ENCODE measurements at regions not wholly inside any gene's neighbourhood (a gene's known extent, or its start where the extent isn't known, plus 50 kb on each side); places are given as distances from the start of the nearest gene placed in this dataset.

DNA sequence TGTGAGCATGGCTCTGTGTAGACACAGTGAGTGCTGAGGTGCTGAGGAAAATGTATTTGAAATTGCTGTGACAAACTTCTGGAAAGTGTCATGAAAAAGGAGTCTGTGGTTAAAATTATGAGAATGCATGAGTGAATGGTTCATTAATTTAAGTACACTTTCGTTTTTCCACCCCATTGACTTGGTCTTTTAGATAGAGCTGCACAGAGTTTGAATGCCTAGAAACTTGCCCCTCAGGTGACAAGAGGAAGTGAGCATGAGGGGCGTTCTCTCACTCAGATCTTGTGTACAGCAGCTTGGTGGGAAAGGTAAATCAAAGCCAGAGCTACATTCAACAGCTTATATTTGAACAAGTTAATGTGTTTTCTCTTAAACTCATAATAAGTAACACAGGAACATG lies 296.8 kb downstream of the WDR72 start:
- no peak for DNase-seq

DNA sequence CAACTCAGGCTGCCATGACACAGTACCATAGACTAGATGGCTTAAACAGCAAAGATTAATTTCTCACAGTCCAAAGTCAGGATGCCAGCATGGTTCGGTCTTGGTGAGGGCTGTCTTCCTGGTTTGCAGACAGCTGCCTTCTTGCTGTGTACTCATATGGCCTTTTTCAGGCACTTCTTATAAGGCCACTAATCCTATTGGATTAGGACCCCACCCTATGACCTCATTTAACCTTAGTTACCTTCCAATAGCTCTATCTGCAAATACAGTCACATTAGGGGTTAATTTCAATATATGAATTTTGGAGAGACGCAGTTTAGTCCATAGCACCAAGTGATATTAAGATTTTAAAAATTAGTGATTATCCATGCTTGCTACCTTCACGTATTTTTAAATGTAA lies 297.8 kb downstream of the WDR72 start:
- DNase-seq: no peak

DNA sequence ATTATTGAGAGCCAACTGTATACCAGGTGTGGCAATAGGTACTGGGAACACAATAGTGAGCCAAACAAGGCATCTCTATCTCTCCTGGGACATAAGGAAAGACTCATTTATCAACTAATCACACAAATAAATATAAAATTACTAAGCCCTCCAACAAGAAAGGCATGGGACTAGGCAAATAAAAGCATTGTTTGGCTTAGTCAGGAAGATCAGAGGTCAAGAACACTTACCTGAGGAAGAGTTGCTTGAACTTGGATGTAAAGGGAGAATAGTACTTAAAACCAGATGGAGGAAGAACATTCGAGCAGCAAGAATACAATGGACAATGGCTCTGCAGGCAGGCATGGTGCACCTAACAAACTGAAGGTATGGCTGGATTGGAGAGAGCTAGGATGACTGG lies 300.7 kb downstream of the WDR72 start:
- no peak for DNase-seq

DNA sequence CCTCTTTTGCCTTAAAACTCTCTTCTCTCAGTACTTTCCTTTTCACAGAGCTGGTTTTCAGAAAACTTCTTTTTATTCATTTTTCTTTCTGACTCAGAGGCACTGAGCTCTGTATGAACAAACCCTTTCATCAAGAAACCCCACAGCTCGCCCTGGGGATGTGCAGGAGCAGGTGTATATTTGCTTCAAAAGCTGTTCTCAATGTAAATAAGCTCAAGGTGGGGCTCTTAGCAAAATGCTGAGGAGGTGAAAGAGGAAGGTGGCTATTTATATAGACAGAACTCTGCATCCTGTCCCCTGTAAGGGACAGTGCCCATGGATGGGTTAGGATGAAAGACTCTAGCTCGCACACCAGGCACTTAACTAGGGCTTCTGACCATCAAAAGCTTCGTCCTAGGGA lies 302.0 kb downstream of the WDR72 start:
- no peak for DNase-seq

DNA sequence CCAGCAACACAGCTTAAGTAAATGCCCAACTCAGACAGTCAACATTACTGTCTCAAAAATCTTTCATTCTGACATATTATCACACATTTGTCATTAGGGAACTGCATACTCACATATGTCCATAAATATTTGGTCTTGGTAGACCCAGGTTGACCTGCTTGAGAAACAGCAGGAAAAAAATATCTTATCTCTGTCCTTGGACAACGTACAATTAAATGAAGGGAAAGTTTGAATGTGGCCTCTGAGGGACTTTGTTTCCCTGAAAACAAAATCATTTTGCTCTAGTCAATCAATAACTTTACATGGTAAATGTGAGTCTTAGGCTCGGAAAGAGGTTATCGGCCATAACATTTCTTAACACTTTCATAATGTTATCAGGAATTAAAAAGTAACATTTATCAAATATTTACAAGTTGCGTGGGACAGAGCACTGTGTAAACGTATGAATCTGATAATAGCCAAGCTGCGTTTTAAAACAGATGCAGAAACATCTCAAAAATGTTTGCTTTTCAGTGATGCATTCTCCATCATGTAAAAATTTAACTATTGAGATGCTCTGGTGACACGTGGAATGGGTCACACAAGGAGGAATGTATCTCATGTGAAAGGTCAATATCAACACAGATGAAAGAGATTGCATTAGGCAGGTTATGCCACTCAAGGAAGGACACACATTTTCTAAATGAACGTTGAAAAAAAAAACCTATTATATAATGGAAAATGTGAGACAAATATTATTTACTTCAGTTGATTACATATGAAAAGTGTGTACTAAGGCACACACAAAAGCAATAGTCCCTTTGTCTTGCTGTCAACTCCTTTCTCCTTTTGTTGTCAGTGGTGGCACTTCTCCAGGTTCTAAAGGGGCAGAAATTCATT lies 304.4 kb downstream of the WDR72 start:
- DNase-seq: no peak

DNA sequence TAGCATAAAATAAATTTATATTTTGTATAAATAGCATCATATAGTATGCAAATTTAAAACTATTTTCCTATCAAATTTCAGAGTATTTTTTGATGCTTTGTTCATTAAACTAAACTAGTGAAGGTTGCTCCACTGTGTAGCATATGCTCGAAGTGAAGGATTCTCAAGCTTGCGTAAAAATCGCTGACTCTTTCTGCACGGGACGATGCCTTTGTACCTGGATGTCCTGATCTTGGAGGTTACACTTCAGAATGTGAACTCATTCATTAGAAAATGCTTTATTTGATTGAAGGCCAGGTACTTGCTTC lies 305.0 kb downstream of the WDR72 start:
- no peak for DNase-seq

DNA sequence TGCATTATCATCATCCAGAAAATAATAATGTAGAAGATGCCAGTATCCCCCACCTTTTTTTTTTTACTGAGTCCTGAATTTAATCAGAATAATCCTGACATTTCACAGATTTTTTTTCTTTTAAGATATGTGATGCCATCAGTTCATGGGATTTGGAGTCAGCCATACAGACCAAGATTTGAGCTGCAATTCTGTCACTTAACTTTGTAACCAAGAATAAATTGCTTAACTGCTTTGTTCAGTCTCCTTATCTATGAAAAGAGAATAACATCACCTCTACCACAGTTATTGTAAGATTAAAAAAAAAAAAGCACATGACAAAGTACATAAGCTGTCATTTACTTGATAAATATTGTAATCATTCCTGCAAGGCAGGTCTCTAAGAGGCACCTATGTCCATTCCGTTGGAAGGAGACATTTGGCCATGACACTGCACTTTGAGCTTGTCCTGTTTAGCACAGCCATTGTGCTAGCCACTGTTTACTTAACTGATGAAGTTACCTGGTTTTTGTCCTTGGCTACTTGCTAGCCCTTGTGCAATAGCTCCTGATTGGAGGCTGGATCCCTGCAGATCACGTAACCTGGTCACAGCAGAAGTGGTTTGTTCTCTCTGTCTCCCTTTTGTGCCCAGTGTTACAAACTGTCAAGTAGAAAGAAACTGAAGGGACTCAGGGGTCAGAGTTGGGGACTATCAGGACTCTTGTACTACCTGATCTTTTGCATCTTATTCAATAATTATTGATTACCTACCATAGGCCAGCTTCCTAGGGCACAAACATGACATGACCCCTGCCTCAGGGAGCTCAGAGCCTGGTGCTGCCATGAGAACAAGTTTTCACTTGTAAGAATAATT lies 306.0 kb downstream of the WDR72 start:
- no peak for DNase-seq

DNA sequence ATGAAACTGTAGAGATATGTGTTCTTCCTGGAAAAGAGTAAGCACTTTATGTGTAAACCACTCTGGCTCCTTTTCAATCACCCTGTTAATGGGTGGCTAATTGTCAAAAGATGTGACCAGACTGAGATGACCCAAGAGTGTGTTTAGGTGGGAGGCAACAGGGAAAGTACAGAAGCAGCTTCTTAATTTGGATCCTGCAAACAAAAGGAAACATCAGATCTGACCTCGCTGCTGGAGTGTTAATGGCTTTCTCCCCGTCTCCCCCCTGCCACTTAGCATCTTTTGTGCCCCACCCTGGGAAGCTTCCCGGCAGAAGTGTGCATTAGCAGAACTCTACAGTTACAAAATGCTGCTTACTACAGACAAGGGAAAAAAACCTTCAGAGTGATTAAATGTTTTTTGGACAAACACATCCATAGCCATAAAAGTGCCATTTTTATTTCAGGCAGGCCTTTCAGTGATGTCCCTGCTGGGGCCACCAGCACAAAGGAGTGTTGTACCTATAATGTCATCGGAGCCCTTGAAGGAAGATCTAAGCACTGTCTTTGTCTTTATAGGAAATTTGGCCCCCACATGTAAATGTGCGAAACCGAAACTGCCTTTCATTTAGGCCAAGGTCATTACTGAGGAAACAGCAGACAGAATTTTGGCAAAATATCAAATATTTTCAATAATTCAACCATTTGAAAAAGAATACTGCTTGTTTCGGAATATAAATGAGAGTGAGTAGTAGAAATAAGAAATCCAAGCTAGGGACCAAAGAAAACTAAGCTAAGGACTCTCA lies 311.0 kb downstream of the WDR72 start:
- no peak for DNase-seq

DNA sequence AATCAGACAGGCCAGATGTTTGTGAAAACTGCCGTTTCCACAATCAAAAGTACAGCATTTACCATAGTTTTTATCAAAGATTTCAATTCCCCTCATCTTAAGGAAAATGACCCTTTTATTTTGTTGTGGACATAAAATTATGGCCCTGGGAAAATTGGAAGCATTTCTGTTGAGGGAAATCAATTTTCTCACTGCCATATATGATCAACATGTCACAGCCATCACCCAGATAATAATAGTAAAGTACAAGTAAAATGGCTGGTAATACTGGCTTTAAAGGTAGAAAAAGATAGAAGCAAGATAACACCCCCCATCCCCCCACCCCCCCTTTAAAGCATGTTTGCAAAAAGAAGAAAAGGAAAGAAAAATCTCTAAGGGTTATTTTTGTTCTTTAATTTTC lies 311.7 kb downstream of the WDR72 start:
- no peak for DNase-seq

DNA sequence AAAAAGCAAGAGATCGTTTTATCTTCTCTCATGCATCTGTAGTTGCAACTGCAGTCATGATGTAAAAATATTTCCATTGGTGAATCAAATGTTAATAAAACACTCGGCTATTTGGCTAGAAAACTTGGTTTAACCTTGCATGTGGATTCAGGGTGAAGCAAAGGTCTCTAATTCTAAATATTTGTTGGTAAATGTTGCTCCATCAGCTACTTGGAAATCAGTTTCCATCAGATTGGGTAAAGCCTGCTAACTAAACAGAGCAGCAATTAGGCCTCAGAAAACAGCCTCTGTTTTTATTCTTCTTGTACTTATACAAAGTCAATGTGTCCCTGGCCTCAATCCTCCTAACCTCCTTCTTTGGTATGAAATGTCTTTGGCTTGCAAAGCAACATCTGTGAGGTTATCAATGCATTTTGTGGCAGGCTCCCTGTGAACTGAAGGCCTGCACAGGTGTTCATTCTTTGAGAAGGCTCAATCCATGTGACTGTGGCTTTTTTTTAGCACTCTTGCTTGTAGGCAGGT lies 312.3 kb downstream of the WDR72 start:
- no peak for DNase-seq

DNA sequence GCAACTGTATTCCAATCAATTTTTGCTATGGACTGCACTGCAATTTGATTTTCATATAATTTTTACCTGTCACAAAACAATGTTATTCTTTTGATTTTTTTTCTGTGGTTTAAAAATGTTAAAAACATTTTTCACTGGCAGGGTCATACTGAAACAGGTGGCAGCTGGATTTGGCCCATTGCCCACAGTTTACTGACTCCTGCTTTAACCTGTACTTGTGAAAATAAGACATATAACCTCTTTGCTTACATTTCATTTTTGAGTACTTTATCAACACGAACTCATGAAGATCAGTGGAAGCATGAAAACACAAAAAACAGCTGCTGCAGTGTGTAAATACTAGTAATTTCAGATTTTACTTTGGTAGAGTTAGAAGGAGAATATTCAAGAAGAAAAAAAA lies 313.1 kb downstream of the WDR72 start:
- no peak for DNase-seq

DNA sequence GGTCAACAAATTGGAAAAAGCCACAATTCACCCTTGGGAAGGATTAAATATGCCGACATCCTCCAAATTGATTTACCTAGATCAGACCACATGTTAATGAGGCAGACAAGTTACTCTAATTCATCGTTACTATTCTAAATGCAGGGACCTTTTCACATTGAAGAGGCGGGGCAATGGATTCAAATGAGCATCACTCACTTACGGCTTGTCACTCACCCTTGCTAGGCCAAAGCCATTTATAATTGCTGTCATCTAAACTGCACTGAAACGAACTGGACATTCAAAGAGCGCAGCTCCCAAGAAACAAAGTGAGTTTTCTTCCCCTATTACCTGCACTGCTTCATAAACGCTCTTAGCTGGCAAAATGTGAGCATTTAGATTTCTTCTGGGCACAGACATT lies 313.9 kb downstream of the WDR72 start:
- DNase-seq: no peak

DNA sequence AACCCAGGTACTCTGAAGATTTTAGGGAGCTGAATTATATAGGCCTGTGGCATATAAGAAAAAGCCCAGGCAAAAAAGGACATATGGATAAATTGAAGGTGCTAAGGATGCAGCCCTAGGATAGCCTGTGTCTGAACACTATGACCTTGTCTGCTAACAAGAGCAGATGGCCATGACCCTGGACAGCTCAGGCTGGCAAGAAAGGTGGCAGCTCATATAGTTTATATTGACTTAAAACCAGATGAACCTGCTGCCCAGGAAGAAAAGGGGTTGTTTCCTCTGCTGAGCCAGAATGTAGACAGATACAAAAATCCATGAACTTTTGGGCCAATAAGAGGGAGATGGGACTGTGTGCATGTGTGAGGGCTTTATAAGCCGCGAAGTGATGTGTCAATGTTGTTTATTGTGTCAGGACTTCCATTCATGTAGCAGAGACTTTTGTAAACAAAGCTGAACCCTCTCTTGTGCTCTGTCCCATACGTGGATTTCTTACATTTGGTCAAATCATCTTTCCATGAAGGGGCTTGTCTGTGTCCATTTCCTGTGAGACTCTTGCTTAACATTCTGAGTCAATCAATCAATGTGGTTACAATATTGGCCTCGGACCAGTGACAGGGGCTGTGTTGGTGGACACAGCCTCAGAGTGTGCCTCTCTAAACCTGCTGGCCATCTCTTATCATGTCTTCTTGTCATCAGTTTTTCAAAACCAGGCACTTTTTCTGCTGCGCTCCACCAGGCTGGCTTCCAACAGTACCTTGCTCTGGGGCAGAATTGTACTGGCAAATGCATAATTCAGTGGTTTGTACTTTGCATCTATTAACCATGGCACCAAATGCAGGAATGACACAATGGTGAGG lies 321.2 kb downstream of the WDR72 start:
- no peak for DNase-seq

DNA sequence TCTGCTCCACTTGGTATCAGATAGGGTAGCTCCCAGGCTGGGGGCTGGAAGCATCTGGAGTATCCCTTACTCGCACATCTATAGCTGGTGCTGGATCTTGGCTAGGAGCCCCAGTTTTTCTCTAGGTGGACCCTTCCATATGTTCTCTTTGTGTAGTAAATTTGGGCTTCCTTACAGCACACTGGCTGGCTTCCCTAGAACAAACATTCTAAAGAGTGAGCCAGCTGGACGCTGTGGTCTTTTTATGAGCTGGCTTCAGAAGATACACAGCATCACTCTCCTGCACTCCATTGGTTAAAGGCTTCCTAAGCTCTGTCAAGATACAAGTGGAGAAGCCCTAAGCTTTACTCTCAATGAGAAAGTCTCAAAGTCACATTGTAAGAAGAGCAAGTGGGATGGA lies 322.1 kb downstream of the WDR72 start:
- DNase-seq: no peak

DNA sequence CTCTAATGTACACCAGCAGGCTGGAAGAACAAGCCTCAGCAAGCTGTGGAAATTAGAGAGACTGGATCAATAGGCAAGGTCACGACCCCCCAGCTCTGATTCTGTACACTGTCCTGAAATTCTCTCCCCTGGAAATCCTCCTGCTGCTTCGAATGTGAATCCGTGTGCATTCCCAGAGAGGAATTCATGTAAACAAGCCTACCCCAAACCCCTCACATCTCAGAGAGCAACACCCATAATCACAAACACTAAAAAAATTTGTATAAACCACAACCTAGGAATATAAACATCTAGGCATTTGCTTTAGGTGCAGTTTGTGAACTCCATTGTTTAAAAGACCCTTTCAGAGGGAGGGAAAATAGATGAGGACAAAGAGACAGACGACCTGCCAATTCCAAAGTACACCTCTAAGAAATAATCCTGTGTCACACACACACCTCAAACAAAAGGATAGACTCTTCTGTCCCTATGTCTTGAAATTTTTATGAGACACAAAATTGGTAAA lies 325.2 kb downstream of the WDR72 start:
- no peak for DNase-seq

DNA sequence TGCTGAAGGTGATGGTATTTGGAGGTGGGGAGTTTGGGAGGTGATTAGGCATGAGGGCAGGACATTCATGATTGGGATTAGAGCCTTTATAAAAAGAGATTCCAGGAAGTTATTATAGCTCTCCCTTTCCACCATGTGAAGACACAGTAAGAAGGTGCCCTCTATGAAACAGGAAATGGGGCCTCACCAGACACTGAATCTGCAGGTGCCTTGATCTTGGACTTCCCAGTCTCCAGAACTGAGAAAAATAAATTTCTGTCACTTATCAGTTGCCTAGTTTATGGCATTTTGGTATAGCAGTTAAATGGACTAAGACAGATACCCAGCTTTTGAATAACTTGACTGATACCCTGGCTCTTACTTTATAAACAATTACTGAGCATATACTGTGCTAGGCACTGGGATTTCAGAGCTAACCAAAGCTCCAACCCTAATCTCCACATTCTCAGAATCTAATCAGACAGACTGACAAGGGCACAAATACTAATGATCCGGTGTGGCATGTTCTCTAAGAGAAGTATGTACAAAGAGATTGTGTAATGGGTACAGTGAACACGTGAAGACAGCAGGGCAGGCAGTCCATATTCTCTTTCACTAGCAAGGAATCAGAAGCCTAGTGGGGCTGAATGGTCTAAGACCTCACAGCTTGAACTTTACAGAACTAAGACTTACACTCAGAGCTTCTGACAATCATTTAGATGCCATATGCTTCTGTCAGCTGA lies 343.1 kb downstream of the WDR72 start:
- DNase-seq: no peak

DNA sequence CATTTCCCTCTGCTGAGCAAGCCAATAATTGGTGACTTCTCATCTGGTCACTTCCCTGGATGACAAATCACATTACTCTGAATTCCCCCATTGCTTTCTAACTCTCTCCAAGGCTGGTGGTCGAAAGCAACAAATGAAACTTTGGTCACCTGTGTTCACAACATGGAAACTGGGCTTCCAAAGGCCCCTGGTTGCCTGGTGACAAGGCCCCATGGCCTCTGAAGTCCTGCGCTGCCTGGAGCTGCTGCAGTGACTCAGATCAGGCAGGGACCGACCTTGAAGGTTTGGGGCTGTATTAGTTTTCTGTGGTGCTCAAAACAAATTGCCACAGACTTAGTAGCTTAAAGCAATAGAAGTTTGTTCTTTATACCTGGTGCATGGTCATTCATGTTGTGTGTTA lies 345.3 kb downstream of the WDR72 start:
- DNase-seq: no peak

DNA sequence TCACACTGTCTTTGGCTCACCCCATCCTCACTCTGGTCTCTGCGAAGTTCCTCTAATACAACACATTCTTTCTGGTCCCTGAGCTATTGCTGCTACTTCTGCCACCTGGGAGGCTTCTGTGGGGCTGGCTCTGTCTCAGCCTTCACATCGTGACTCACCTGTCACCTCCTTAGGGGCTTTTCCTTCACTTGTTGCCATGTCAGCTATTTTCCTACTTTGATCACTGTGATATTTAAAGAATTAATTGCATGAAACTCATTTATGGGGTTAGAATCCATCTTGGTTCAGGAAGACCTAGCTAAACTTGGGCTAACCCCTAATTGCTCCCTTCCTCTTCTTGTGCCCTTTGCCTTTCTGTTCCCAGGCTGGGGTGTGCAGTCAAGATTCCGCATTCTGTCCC lies 346.9 kb downstream of the WDR72 start:
- DNase-seq: no peak

DNA sequence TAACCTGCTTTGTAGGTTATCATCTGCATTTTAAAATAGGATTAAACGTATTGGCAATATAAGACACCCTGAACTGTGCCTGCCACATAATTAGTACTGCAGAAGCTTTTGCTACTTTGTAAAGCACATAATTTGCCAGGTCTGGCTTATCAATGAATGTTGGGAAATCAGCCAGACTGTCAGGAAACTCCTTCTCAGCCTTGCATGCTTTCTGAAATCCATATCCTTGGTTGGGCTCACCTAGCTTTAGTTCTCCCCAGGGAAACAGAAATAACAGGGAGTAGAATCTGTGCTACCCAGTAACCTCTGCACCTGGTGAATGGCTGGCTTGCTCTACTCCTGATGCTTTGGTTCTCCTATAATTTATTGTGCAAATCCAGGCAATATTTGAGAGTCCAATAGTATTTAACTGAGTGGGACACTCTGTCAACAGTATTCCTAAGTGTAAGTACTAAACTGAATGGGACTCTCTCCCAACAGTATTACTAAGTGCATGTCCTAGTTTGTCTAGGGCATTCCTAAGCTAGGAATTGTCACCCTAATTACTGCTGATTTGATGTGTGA lies 354.5 kb downstream of the WDR72 start:
- DNase-seq: no peak

DNA sequence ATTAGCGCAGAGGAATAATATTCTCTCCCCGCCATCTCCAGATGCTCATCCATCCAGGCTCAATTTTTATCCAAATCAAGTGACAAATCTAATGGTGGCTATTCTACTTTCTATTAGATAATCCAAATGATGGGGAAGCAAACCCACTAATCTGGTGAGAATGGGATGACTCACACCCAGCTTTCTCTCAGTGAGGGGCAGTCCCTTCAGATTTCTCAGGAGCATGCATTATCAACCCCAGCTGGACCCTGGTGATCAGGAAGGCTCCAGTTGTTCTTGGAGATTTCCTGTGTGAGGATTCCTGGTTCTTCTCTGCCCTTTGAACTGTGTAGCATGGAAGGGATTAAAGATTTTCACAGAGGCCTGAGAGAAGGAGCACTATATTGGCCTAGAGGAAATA lies 358.0 kb downstream of the WDR72 start:
- no peak for DNase-seq

DNA sequence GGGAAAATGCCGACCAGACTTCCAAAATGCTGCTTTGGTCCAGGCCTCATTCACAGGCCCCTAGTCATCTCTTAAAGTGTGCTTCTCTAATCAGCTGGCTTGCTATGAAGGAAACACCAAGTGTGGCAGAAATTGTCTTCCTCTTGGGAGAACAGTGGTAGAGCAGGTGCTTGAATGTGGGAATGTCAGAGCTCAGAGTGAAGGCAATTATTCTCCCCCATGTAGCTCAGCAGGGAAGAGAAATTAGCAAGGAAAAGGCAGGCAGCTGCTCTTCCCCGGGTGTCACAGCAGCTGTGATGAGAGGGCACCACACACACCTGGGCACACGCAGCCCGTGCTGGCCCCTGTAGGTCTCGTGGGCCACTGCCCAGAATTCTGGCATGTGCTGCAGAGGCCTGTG lies 358.5 kb downstream of the WDR72 start:
- DNase-seq: no peak
